ENCODE measurements at regions not wholly inside any gene's neighbourhood (a gene's known extent, or its start where the extent isn't known, plus 50 kb on each side); places are given as distances from the start of the nearest gene placed in this dataset.

- no peak overlapping the region for H3K4me3 ChIP-seq
- H3K4me1 ChIP-seq: peaks cover 0 to 6% (median 4%) of the 10 kb centered on the region in 3 donors
- FAIRE-seq: no peak
- H3K27me3 ChIP-seq: no peaks in the 10 kb centered on the region
- no peaks in the 10 kb centered on the region for H3K36me3 ChIP-seq
- TF ChIP-seq CTCF (IDR thresholded peaks at IDR 0.05): no peak
- H3K9me3 ChIP-seq: no peaks in the 10 kb centered on the region
- WGBS, 2 donors: 82 to 88% methylated on average over 4 of the region's 4 CpGs
- no peak for DNase-seq
- no peak overlapping the region for H3K27ac ChIP-seq
- intact Hi-C loops (cut with DNase I): no loop called here
- no peak for ATAC-seq
These were observed 147.1 kb downstream of the TANC2 start for GRCh38 chr17:63113167-63113566.

GRCh38 chr17:63116228-63116627, 150.2 kb downstream of the TANC2 start:
- Histone ChIP-seq H3K4me1 (peaks cover 0 to 6% (median 4%) of the 10 kb centered on the region in 3 donors), H3K27me3 (no peaks in the 10 kb centered on the region), H3K36me3 (no peaks in the 10 kb centered on the region), H3K4me3 (no peak overlapping the region), H3K27ac (no peak overlapping the region), H3K9me3 (no peaks in the 10 kb centered on the region)
- intact Hi-C loops (cut with DNase I): no loop called here
- TF ChIP-seq CTCF (IDR thresholded peaks at IDR 0.05): no peak
- ATAC-seq (no peak), FAIRE-seq (no peak), DNase-seq (no peak)
- 75 to 76% methylated on average over 4 of the region's 4 CpGs for WGBS, 2 donors

- Histone ChIP-seq H3K27me3 (no peaks in the 10 kb centered on the region), H3K9me3 (no peaks in the 10 kb centered on the region), H3K4me3 (no peak overlapping the region), H3K27ac (peak overlapping the region in 2 of 4 donors; percentile 48 to 52), H3K36me3 (no peaks in the 10 kb centered on the region), H3K4me1 (peaks cover 0 to 6% (median 4%) of the 10 kb centered on the region in 3 donors)
- FAIRE-seq (no peak), DNase-seq (peak in 2 of 6 donors; percentile 21 to 22), ATAC-seq (peak; percentile 75 to 92 (median 80))
- 64 to 67% methylated on average over 8 of the region's 8 CpGs for WGBS, 2 donors
- intact Hi-C loops (cut with DNase I): no loop called here
- TF ChIP-seq CTCF (IDR thresholded peaks at IDR 0.05): no peak
These were observed 151.2 kb downstream of the TANC2 start for GRCh38 chr17:63116967-63117830.

- Histone ChIP-seq H3K9me3 (no peaks in the 10 kb centered on the region), H3K36me3 (no peaks in the 10 kb centered on the region), H3K4me3 (no peak overlapping the region), H3K27ac (no peak overlapping the region), H3K27me3 (no peaks in the 10 kb centered on the region), H3K4me1 (peaks cover 0 to 6% (median 0%) of the 10 kb centered on the region in 3 donors)
- FAIRE-seq: no peak
- intact Hi-C loops (cut with DNase I): no loop called here
- no peak for ATAC-seq
- WGBS, 2 donors: 93 to 97% methylated on average over 2 of the region's 2 CpGs
- no peak for TF ChIP-seq CTCF (IDR thresholded peaks at IDR 0.05)
- no peak for DNase-seq
These were observed 154.4 kb downstream of the TANC2 start for GRCh38 chr17:63120406-63120805.

- Histone ChIP-seq H3K36me3 (no peaks in the 10 kb centered on the region), H3K27me3 (no peaks in the 10 kb centered on the region), H3K27ac (no peak overlapping the region), H3K9me3 (no peaks in the 10 kb centered on the region), H3K4me3 (no peak overlapping the region), H3K4me1 (no peaks in the 10 kb centered on the region)
- DNase-seq: no peak
- WGBS, 2 donors: 90 to 92% methylated on average over 7 of the region's 7 CpGs
- ATAC-seq: no peak
- intact Hi-C loops (cut with DNase I): no loop called here
- FAIRE-seq: no peak
- no peak for TF ChIP-seq CTCF (IDR thresholded peaks at IDR 0.05)
These were observed 158.5 kb downstream of the TANC2 start for GRCh38 chr17:63124536-63124935.
